Osteoblast (primary cell): ENCODE measurements at regions not wholly inside any gene's neighbourhood (a gene's known extent, or its start where the extent isn't known, plus 50 kb on each side); places are given as distances from the start of the nearest gene placed in this dataset.

Experiments used
- DNase-seq: peaks from one replicate; pipeline ENCODE4 v3.0.0; 2011; ENCODE audit warnings: low spot score, mixed read lengths; ENCODE audit not compliant: insufficient read length; ENCODE audit errors: missing footprints
- H2AFZ ChIP-seq: 2 replicates; pipeline ENCODE4 v1.6.0; 2011; ENCODE audit warnings: mild to moderate bottlenecking, low read length
- H3K27ac ChIP-seq: 2 replicates; pipeline ENCODE4 v1.5.1; 2011; ENCODE audit warnings: mild to moderate bottlenecking, low read depth, low read length, moderate library complexity
- H3K27me3 ChIP-seq: 2 replicates; pipeline ENCODE4 v1.6.0; 2012; ENCODE audit warnings: mild to moderate bottlenecking, control low read depth, inconsistent platforms, low read length, moderate library complexity; ENCODE audit not compliant: insufficient read depth
- H3K36me3 ChIP-seq: 2 replicates; pipeline ENCODE4 v1.5.1; 2011; ENCODE audit warnings: mild to moderate bottlenecking, low read length, control low read depth, moderate library complexity; ENCODE audit not compliant: insufficient read depth
- H3K4me1 ChIP-seq: 2 replicates; pipeline ENCODE4 v1.5.1; 2011; ENCODE audit warnings: mild to moderate bottlenecking, low read length, control low read depth, moderate library complexity; ENCODE audit not compliant: insufficient read depth
- H3K4me2 ChIP-seq: 2 replicates; pipeline ENCODE4 v1.6.0; 2011; ENCODE audit warnings: mild to moderate bottlenecking, low read length; ENCODE audit not compliant: insufficient read depth
- H3K4me3 ChIP-seq: fragments of 200-600 bp; sonication (generic); 3 replicates; pipeline ENCODE4 v1.5.1; 2012; ENCODE audit warnings: mild to moderate bottlenecking, low read length, inconsistent platforms; ENCODE audit not compliant: insufficient read depth
- H3K79me2 ChIP-seq: 2 replicates; pipeline ENCODE4 v1.6.0; 2012; ENCODE audit warnings: mild to moderate bottlenecking, low read length, control low read depth, inconsistent platforms; ENCODE audit not compliant: insufficient read depth
- H3K9me3 ChIP-seq: 2 replicates; pipeline ENCODE4 v1.5.1; 2011; ENCODE audit warnings: low read depth, low read length, control low read depth
- H4K20me1 ChIP-seq: 2 replicates; pipeline ENCODE4 v1.6.0; 2012; ENCODE audit warnings: mild to moderate bottlenecking, low read length, control low read depth; ENCODE audit not compliant: insufficient read depth
- CTCF ChIP-seq: IDR thresholded peaks from 2 replicates; pipeline ENCODE4 v1.5.1; 2011; ENCODE audit warnings: mild to moderate bottlenecking, low read depth, low read length, moderate library complexity; ENCODE audit errors: extremely low read depth

- Histone ChIP-seq H3K9me3 (no peaks in the 10 kb centered on the region), H3K79me2 (no peaks in the 10 kb centered on the region), H3K27me3 (no peaks in the 10 kb centered on the region), H3K27ac (no peak overlapping the region), H2AFZ (no peak overlapping the region), H3K36me3 (no peaks in the 10 kb centered on the region), H3K4me1 (no peaks in the 10 kb centered on the region), H4K20me1 (no peaks in the 10 kb centered on the region), H3K4me3 (no peak overlapping the region), H3K4me2 (no peak overlapping the region)
- TF ChIP-seq CTCF: no peak
- no peak for DNase-seq
Observed at GRCh38 chr5:125390326-125390725, 643.9 kb upstream of the ZNF608 start.

GRCh38 chr5:125393221-125393815 is 646.9 kb upstream of the ZNF608 start:
- no peaks in the 10 kb centered on the region for H3K9me3 ChIP-seq
- H3K4me3 ChIP-seq: no peak overlapping the region
- H3K27me3 ChIP-seq: no peaks in the 10 kb centered on the region
- no peak for DNase-seq
- H2AFZ ChIP-seq: no peak overlapping the region
- no peak overlapping the region for H3K4me2 ChIP-seq
- H3K79me2 ChIP-seq: no peaks in the 10 kb centered on the region
- no peaks in the 10 kb centered on the region for H3K4me1 ChIP-seq
- no peak for TF ChIP-seq CTCF
- H4K20me1 ChIP-seq: no peaks in the 10 kb centered on the region
- no peak overlapping the region for H3K27ac ChIP-seq
- H3K36me3 ChIP-seq: no peaks in the 10 kb centered on the region

- no peak overlapping the region for H3K27ac ChIP-seq
- H3K9me3 ChIP-seq: no peaks in the 10 kb centered on the region
- no peak overlapping the region for H2AFZ ChIP-seq
- no peak for DNase-seq
- no peaks in the 10 kb centered on the region for H4K20me1 ChIP-seq
- no peak for TF ChIP-seq CTCF
- H3K4me1 ChIP-seq: no peaks in the 10 kb centered on the region
- no peaks in the 10 kb centered on the region for H3K36me3 ChIP-seq
- no peaks in the 10 kb centered on the region for H3K79me2 ChIP-seq
- H3K4me2 ChIP-seq: no peak overlapping the region
- H3K27me3 ChIP-seq: no peaks in the 10 kb centered on the region
- H3K4me3 ChIP-seq: no peak overlapping the region
Observed at GRCh38 chr5:125394661-125395280, 648.3 kb upstream of the ZNF608 start.

DNA sequence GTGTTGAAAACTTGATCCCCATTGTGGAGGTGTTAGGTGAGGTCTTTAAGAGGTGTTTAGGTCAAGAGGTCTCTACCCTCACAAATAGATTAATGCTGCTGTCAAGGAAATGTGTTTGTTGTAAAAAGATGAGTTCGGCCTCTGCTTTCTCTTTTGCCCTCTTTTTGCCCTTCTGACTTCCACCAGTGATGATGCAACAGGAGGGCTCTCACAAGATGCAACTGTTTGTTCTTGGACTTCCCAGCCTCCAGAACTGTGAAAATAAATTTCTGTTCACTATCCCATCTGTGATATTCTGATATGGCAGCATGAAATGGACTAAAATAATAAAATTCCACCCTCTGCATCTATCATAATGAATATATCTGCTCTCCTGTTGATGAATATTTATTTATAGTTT is 650.0 kb upstream of the ZNF608 start:
- Histone ChIP-seq H3K4me3 (no peak overlapping the region), H3K4me1 (no peaks in the 10 kb centered on the region), H3K36me3 (no peaks in the 10 kb centered on the region), H3K4me2 (no peak overlapping the region), H3K79me2 (no peaks in the 10 kb centered on the region), H4K20me1 (no peaks in the 10 kb centered on the region), H3K27ac (no peak overlapping the region), H3K27me3 (no peaks in the 10 kb centered on the region), H2AFZ (no peak overlapping the region), H3K9me3 (no peaks in the 10 kb centered on the region)
- DNase-seq: no peak
- no peak for TF ChIP-seq CTCF
